ENCODE measurements at regions not wholly inside any gene's neighbourhood (a gene's known extent, or its start where the extent isn't known, plus 50 kb on each side); places are given as distances from the start of the nearest gene placed in this dataset.

DNA sequence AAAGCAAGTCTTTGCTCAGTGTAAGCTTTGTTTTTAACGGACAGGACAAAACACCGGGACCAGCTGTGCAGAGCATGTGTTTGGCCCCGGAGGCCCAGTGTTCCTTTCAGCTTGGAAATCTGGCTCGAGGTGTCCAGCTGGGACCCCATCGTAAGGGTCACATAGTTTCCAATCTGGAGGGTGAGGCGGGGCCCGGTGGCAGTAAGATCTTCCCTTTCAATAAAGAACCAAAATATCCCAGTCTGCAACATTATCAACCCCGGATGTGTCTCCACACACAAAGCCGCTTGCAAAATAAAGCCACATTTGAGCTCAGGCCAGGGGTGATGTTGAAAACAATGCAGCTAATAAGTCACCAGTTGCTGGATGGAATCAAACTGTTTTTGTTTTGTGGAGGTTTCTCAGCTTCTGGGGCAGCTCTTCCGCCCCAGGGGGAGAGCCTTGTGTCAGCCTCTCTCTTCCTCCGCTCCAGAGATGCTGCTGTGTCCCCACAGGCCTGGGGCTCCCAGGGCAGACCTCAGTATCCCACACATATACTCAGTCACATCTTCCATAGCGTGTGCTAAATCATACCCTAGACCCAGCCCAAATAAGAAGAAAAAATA is 138.6 kb upstream of the GLI2 start:
- TF ChIP-seq RAD21 (CRISPR knock-in tag; conservative IDR thresholded peaks at IDR 0.05 in 1 of 2, IDR thresholded peaks at IDR 0.05 in 1 of 2) (no peak), EP300 (IDR thresholded peaks at IDR 0.05; ENCODE audit: low read length) (no peak), GTF2B (IDR thresholded peaks at IDR 0.05; ENCODE audit: extremely low read depth, insufficient read length) (no peak), ZNF780A (CRISPR knock-in tag; IDR thresholded peaks at IDR 0.05) (no peak)
- TF ChIP-seq, protein P1, sequence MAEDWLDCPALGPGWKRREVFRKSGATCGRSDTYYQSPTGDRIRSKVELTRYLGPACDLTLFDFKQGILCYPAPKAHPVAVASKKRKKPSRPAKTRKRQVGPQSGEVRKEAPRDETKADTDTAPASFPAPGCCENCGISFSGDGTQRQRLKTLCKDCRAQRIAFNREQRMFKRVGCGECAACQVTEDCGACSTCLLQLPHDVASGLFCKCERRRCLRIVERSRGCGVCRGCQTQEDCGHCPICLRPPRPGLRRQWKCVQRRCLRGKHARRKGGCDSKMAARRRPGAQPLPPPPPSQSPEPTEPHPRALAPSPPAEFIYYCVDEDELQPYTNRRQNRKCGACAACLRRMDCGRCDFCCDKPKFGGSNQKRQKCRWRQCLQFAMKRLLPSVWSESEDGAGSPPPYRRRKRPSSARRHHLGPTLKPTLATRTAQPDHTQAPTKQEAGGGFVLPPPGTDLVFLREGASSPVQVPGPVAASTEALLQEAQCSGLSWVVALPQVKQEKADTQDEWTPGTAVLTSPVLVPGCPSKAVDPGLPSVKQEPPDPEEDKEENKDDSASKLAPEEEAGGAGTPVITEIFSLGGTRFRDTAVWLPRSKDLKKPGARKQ (CRISPR knock-in tag; IDR thresholded peaks at IDR 0.05), result no peak
- TF ChIP-seq, protein P2, sequence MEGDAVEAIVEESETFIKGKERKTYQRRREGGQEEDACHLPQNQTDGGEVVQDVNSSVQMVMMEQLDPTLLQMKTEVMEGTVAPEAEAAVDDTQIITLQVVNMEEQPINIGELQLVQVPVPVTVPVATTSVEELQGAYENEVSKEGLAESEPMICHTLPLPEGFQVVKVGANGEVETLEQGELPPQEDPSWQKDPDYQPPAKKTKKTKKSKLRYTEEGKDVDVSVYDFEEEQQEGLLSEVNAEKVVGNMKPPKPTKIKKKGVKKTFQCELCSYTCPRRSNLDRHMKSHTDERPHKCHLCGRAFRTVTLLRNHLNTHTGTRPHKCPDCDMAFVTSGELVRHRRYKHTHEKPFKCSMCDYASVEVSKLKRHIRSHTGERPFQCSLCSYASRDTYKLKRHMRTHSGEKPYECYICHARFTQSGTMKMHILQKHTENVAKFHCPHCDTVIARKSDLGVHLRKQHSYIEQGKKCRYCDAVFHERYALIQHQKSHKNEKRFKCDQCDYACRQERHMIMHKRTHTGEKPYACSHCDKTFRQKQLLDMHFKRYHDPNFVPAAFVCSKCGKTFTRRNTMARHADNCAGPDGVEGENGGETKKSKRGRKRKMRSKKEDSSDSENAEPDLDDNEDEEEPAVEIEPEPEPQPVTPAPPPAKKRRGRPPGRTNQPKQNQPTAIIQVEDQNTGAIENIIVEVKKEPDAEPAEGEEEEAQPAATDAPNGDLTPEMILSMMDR (IDR thresholded peaks at IDR 0.05 in 2 of 3, conservative IDR thresholded peaks at IDR 0.05 in 1 of 3; ENCODE audit: insufficient read depth in 2 of 3, low read depth in 1 of 3, low read length in 3 of 3), result no peak
